ACHN (cell line): ENCODE measurements at regions not wholly inside any gene's neighbourhood (a gene's known extent, or its start where the extent isn't known, plus 50 kb on each side); places are given as distances from the start of the nearest gene placed in this dataset.
A peak's percentile ranks its signal among the peaks of the same experiment; 100 is the strongest.
"Not testable (repeated sequence)": the region's sequence is repeated elsewhere in the genome, so short reads cannot be mapped to it uniquely, and the experiment has no call there.

Experiments used
- DNase-seq: peaks from one replicate; pipeline ENCODE4 v3.0.0-alpha.2; 2015
- in situ Hi-C: cut with HindIII; loops from 2 replicates; pipeline ENCODE4 v1.10.0; 2017; ENCODE audit warnings: low sequenced_read_pairs, low pct_ligation_motif_present, low pct_unique_long_range_greater_than_20kb

DNA sequence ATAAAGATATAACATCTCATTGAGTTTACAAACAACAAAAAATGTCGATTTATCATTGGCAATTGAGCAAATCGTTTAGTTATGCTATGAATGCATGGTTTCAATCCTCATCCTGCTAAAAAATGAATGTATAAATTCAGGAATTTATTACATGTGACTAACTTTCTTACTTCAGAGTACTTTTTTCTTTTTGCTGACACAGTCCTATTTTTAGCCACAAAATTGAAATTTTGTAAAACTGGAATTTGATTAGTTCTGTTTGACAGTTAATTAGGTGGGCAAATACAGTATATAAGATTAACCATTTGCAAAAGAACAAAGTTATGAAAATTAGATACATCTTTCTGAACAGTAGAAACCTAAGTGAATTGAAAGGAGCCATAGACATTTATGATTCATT, 925.0 kb upstream of the CHORDC1 start:
- no peak for DNase-seq
- in situ Hi-C loops: no loop called here

DNA sequence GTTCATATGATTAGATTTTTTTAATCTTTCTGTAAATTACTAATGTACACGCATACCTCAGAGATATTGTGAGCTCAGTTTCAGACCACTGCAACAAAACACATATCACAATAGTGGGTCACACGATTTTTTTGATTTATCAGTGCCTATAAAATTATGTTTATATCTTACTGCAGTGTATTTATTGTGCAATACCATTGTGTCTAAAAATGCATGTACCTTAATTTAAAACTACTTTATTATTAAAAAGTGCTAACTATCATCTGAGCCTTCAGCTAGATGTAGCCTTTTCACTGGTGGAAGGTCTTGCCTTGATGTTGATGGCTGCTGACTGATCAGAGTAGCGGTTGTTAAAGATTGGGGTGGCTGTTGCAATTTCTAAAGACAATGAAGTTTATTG, 918.8 kb upstream of the CHORDC1 start:
- DNase-seq: no peak
- in situ Hi-C loops: no loop called here

DNA sequence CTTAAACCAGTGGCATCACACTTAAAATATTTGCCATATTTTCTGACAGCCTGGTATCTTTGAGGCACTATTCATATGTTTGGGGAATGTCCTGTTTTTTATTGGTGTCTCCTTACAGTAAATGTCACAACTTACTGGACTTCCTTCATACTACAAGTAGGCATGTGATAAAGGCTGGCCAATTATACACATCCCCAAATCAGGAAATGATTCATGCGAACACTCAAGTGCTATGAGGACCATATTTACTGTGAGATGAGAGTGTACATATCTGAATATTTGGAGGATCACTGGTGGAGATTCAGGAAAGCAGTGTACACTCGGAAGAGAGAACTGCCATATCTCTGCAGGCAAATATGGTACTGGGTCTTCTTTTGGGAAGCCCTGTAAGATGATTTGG, 913.8 kb upstream of the CHORDC1 start:
- DNase-seq: no peak
- in situ Hi-C loops: no loop called here

DNA sequence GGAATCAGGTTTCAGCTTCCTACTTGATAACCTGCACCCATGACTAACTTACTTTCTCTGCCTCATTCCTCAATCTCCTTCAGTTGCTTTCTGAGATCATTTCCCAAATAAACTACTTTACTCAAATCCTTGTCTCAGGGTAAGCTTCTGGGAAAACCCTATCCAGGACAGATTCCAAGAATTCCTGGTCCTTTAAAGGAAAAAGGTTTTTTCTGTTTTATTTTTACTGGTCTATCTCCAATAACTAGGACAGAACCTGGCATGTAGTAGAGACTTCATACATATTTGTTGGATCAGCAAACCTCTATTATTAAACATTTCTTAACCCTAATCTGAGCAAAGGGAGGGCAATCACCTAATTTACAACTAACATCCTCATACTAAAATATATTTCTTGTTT, 910.5 kb upstream of the CHORDC1 start:
- in situ Hi-C loops: no loop called here
- no peak for DNase-seq

DNA sequence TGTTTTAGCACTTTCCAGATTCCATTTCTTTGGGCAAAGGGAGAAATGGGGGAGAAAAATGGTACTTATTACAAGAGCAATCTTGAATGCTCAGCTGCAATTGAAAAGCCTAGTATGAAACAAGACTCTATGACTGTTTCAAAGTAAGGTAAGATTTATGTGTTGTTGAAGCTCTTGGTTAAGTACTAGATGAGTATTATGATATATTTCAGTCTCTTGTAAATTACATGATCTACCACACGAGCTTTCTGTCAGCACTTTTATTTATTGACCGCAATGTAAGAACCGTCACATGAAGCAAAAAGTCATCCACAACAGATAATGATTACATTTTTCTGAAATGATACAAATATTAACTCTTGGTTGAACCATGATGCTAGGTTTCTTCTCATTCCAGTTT, 906.7 kb upstream of the CHORDC1 start:
- DNase-seq: no peak
- in situ Hi-C loops: no loop called here

DNA sequence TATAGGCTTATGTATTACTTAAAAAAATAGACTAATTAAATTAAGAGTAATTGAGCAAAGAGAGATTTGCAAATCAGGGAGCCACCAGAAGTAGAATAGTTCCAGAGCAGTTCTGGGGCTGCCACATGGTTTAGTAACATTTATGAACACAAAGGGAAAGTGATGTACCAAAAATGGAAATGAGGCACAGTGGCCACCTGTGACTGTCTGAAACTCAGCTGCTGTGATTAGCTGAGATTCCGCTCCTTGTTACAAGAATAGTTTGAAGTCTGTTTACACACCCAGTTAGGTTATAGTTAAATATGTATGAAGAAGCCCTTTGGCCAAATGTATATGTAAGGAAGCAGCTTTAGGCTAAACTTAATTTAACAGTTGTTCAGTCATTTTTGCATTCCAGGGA, 901.5 kb upstream of the CHORDC1 start:
- DNase-seq: no peak
- in situ Hi-C loops: no loop called here

DNA sequence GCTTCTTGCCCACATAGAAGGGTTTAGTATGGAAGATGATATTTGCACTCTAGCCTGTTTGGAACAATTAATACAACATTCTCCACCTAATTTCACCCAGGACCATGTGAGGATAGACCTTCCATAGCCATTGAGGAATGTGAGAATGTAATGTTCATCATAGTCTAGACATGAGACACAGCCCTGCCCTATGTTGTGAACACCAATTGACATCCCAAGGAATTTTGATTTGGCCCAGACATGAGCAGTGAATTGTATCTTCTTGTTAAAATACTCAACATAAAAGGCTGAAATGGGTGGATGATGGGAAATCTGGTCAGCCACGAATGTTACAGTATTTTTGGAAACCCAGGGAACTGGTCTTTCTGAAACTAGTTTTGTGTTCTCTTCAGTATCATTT, 892.3 kb upstream of the CHORDC1 start:
- in situ Hi-C loops: no loop called here

DNA sequence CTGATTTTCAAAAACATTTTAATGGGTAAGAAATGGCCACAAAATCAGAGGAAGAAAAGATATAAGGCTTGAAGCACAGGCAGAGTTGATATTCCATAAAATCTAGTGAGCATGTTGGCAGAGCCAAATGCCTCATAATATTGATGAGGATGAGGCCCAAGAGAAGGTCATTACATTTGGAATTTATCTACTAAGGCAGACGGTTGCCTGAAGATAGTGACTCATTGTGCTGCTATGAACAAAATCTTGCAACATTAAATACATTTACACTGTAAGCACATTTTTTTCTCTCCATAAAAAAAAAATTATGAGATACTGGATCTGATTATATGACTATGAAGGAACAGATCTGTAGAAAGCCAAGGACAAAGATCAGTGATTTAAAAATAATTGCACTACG, 881.4 kb upstream of the CHORDC1 start:
- DNase-seq: peak; percentile 31
- in situ Hi-C loops: no loop called here

More for the DNA sequence above, 892.3 kb upstream of the CHORDC1 start:
- no peak for DNase-seq

DNA sequence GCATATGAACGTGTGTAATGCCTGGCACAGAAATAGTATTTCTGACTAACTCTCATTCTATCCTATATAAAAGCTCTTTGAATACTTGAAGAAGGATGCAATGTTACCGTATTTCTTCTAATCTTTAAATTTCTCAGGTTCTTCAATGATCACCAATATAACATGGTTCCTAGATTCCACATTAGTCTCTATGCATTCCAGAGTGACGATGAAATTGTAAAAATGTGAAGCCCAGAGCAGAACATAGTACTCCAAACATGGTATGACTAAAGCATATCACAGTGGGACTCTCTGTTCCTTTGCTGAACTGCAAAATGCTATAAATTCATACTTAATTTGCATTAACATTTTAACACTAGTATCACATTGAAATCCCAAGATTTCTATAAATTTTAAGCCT, 877.6 kb upstream of the CHORDC1 start:
- in situ Hi-C loops: no loop called here

DNA sequence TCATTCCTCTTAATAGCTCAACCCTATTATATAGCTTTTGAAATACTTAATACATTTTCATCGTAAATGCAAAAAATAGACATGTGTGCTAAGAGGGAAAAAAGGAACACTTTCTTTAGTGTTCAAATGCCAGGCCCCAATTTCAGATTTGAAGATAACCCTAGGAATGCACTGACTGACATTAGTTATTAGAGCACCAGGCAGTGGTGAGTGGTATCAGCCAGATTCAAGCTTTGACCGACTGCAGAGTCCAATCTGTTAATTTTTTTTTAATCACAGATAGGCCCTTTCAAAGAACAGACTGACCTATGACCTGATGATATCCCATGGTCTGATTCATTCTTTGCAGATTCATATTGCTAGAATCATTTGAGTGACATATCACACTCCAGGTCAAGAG, 874.2 kb upstream of the CHORDC1 start:
- in situ Hi-C loops: no loop called here
- DNase-seq: no peak

More for the DNA sequence above, 877.6 kb upstream of the CHORDC1 start:
- DNase-seq: no peak

DNA sequence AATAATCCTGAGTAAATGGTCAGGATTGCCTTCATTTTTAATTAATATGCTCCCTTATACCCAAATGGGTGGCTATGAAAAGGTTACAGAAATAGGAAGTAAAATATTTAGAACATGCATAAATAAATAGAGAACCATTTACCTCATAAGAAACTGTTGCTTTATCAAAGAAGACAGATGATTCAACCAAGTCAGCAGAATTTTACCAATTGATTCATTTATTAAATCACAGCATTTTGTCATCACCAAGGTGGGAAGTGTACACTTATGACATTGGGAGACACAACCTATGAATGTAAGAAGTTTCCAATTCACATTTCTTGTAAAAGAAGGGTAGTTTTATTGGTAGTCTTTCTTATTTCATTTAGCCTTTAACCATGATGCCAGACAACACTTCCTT, 870.3 kb upstream of the CHORDC1 start:
- in situ Hi-C loops: no loop called here

DNA sequence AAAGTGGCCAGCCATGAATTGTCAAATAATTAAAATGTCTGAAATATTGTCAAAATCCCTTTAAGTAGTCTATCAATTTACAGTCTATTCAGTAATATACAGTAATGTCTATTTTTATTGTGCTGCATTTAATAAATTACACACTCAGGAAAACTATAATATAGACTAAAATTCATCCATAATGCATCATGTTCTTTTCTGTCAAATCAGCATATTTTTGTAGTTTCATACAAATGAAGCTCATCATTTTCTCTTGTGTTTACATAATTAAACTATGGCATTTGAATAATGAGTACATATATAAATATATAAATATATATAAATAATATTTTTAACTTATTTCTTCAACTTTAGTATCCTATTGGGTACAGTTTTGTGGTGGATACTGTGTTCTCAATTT, 868.7 kb upstream of the CHORDC1 start:
- no peak for DNase-seq
- in situ Hi-C loops: no loop called here

More for the DNA sequence above, 870.3 kb upstream of the CHORDC1 start:
- DNase-seq: no peak

DNA sequence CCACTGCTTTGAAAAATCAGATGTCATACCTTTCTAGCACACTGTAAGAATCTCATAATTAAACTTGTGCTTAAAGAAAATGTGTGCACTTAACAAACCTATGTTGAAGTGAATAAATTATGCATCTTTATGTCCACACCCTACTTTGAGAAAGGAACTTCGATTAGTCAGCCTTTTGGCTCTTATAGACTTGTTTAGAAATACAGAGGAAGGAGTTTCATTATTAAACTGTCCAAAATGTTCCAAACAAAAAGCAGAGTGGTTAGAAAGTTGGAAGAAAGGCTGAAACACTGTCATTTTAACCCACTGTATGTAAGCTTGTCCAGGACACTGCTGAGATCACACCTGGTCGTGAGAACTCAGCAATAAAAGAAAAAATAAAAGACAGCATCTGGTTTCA, 863.2 kb upstream of the CHORDC1 start:
- DNase-seq: no peak
- in situ Hi-C loops: no loop called here

DNA sequence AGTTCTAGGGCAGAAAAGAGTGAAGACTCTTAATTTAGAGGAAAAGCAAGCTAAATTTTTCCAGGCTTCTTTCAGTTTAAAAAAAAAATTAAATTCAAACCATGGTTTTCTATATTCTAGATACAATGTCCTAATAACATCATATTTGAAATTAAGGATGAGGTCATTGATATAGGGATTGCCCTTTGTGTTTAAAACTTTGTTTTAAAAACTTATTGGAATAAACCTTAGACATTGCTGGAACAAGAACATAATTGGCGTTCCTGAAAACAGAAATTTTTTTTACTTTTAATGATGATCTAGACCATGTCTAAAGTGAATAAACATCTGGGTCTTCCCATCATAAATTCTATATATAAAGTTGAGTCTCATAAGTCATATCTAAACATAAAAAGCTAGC, 859.4 kb upstream of the CHORDC1 start:
- in situ Hi-C loops: no loop called here
- no peak for DNase-seq

DNA sequence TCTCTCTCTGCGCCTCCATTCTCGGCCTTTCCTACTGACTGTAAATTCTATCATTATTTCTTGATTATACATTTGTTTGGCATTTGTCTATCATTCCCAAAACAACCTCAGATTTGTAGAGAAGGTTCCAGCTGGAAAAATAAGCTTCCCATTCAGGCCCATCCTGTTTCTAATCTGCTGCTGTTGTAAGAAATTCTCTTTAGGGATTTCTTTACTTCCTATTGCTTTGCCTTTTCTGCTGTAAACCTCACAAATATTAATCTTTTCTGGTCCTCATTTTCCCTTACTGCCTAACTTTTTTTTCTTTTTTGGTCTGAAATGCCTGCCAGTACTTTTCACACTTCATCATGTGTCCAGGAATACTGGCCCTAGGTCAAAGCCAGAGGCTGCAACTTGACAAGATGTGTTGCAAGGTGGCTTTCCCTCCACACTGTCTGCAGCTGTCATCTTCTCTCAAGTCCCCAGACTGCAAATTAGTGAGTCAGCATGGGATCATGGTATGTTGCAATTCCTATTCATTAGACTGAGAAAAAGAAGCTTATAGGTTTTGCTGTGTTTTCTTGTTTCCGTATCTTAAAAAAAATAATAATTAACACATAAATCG, 858.7 kb upstream of the CHORDC1 start:
- no peak for DNase-seq
- in situ Hi-C loops: no loop called here

DNA sequence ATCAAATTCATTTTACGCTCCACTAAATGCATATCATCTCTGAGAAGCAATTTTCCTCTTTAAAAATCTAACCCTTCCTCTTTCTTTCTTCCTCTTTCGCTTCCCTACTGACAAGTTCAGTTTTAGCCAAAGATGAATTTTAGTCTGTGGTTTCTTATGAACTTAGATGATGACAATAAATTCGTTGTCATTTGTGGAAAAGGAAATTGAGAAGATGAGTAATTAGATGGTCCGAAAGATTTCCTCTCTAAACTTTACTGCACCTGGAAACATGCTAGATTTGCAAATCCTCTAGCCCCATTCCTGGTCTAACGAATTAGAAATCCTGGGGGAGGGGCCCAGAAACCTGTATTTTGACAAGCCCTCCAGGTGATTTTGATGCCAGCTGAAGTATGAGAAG, 855.4 kb upstream of the CHORDC1 start:
- DNase-seq: no peak
- in situ Hi-C loops: no loop called here

DNA sequence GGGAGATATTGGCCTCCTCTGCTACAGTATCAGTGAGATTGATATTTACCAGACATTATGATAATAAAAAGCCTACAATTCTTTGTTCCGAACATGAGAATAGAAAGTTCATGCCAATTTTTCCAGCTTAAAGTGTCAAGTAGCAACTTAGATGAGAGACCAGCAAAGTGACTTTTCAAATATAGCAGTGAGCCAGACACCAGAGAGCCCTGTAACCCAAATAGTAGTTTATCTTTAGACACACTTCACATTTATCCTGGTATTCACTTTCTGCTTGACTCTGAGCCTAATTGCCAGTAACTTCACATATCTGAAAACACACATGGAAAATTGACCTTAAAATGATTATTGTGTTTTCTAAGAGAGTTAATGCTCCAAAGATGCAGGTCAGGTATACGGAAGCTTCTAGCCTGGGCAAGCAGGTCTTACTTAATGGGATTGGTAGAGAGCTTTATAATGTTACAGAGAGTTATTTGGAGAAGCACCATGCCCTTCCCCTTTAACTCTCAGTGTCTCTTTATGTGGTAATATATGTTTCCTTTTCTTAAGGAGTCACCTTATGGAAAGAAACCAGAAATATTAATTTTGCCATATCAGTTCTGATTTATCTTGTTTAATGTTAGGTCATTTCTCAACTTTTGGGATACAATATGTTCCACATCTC, 852.3 kb upstream of the CHORDC1 start:
- in situ Hi-C loops: no loop called here
- DNase-seq: no peak

DNA sequence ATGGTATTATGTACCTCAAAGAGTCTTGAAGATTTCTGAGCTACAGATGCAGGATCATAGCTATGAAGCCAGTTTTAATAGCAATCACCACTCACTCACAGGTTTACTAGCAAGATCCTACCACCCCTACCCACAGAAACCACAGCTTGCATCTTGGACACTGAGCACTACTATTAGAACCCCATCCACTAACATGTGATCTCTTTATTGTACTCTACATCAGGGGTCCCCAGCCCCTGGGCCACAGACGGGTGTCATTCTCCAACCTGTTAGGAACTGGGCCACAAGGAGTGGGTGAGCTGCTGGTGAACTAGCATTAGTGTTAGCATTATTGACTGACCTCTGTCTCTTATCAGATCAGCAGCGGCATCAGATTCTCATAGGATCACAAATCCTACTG, 844.8 kb upstream of the CHORDC1 start:
- DNase-seq: no peak
- in situ Hi-C loops: no loop called here

DNA sequence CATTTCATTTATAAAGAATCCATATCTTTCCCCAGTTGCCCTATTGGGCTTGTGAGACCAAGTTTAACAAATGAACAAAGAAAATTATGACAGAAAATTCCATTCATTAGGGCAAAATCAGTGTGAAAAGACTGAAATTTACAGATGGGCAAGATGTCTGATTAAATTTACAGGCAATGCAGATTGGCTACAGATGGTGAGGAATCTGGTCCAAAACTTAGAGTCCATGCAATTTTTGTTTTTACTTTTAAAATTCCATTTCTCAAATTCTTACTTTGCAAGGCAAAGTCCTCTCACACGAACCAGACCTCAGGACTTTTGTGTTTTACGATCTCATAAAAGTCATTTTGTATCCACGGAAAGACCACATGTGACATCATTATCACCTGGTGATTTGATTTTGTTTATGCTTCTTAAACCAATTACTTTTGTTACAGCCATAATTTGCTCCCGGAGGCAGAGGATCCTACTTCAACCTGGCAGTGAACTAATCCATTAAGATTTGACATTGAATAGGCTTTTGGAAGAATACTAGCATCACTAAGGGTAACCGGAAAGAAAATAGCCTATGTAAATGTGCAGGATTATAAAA, 843.7 kb upstream of the CHORDC1 start:
- no peak for DNase-seq
- in situ Hi-C loops: no loop called here

DNA sequence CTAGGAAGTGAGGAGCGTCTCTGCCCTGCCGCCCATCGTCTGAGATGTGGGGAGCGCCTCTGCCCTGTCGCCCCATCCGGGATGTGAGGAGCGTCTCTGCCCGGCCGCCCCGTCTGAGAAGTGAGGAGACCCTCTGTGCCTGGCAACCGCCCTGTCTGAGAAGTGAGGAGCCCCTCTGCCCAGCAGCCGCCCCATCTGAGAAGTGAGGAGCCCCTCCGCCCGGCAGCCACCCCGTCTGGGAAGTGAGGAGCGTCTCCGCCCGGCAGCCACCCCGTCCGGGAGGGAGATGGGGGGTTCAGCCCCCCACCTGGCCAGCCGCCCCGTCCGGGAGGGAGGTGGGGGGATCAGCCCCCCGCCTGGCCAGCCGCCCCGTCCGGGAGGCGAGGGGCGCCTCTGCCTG, 840.5 kb upstream of the CHORDC1 start:
- in situ Hi-C loops, DNase-seq: not testable (repeated sequence)
